ENCODE measurements at regions not wholly inside any gene's neighbourhood (a gene's known extent, or its start where the extent isn't known, plus 50 kb on each side); places are given as distances from the start of the nearest gene placed in this dataset.

- Histone ChIP-seq H3K4me1 (no peaks in the 10 kb centered on the region), H3K27me3 (replicated peaks in 1 of 7) (peaks cover 0 to 6% (median 0%) of the 10 kb centered on the region in 7 donors), H3K27ac (peak overlapping the region in 3 of 8 donors; percentile 14 to 65 (median 25)), H3K36me3 (no peaks in the 10 kb centered on the region), H3K9me3 (no peaks in the 10 kb centered on the region), H3K4me3 (no peak overlapping the region)
- WGBS, 5 donors, result 71 to 84% (median 79%) methylated on average over 4 of the region's 4 CpGs
- no peak for TF ChIP-seq CTCF (IDR thresholded peaks at IDR 0.05 in 8 of 11, conservative IDR thresholded peaks at IDR 0.05 in 3 of 11)
- TF ChIP-seq POLR2AphosphoS5 (IDR thresholded peaks at IDR 0.05), result no peak
- TF ChIP-seq POLR2A (IDR thresholded peaks at IDR 0.05), result no peak
- intact Hi-C loops (cut with DNase I; ENCODE audit: low total_unique reads), result no loop called here
- no peak for DNase-seq
These were observed 115.2 kb downstream of the LIPG start for GRCh38 chr18:49677081-49677480.

- TF ChIP-seq POLR2A (IDR thresholded peaks at IDR 0.05), result no peak
- TF ChIP-seq CTCF (IDR thresholded peaks at IDR 0.05 in 8 of 11, conservative IDR thresholded peaks at IDR 0.05 in 3 of 11), result no peak
- TF ChIP-seq POLR2AphosphoS5 (IDR thresholded peaks at IDR 0.05), result no peak
- Histone ChIP-seq H3K27me3 (replicated peaks in 1 of 7) (peaks cover 0 to 21% (median 0%) of the 10 kb centered on the region in 7 donors), H3K36me3 (no peaks in the 10 kb centered on the region), H3K9me3 (peaks cover 0 to 6% (median 0%) of the 10 kb centered on the region in 8 donors), H3K4me1 (no peaks in the 10 kb centered on the region), H3K27ac (no peak overlapping the region), H3K4me3 (no peak overlapping the region)
- 86 to 91% (median 88%) methylated on average over 5 of the region's 5 CpGs for WGBS, 5 donors
- intact Hi-C loops (cut with DNase I; ENCODE audit: low total_unique reads), result no loop called here
- DNase-seq, result no peak
These were observed 111.4 kb downstream of the LIPG start for GRCh38 chr18:49673281-49673680.

- Histone ChIP-seq H3K27me3 (replicated peaks in 1 of 7) (peaks cover 0 to 25% (median 0%) of the 10 kb centered on the region in 7 donors), H3K27ac (no peak overlapping the region), H3K36me3 (no peaks in the 10 kb centered on the region), H3K4me3 (no peak overlapping the region), H3K4me1 (no peaks in the 10 kb centered on the region), H3K9me3 (peaks cover 0 to 6% (median 0%) of the 10 kb centered on the region in 8 donors)
- no peak for TF ChIP-seq CTCF (IDR thresholded peaks at IDR 0.05 in 8 of 11, conservative IDR thresholded peaks at IDR 0.05 in 3 of 11)
- TF ChIP-seq POLR2A (IDR thresholded peaks at IDR 0.05), result no peak
- TF ChIP-seq POLR2AphosphoS5 (IDR thresholded peaks at IDR 0.05), result no peak
- 43 to 85% (median 66%) methylated on average over 1 of the region's 1 CpG for WGBS, 5 donors
- no peak for DNase-seq
- intact Hi-C loops (cut with DNase I; ENCODE audit: low total_unique reads), result no loop called here
These were observed 111.0 kb downstream of the LIPG start for GRCh38 chr18:49672853-49673252.

- TF ChIP-seq POLR2AphosphoS5 (IDR thresholded peaks at IDR 0.05) (no peak), CTCF (IDR thresholded peaks at IDR 0.05 in 8 of 11, conservative IDR thresholded peaks at IDR 0.05 in 3 of 11) (no peak), POLR2A (IDR thresholded peaks at IDR 0.05) (no peak)
- no peak for DNase-seq
- Histone ChIP-seq H3K4me1 (no peaks in the 10 kb centered on the region), H3K36me3 (no peaks in the 10 kb centered on the region), H3K9me3 (peaks cover 0 to 6% (median 0%) of the 10 kb centered on the region in 8 donors), H3K27me3 (replicated peaks in 1 of 7) (peaks cover 0 to 38% (median 0%) of the 10 kb centered on the region in 7 donors), H3K27ac (no peak overlapping the region), H3K4me3 (no peak overlapping the region)
- intact Hi-C loops (cut with DNase I; ENCODE audit: low total_unique reads), result no loop called here
- 83 to 92% (median 85%) methylated on average over 5 of the region's 5 CpGs for WGBS, 5 donors
These were observed 107.5 kb downstream of the LIPG start for GRCh38 chr18:49669403-49669802.

All from spleen (tissue), 11 donors.